GM12892 (cell line): ENCODE measurements at regions not wholly inside any gene's neighbourhood (a gene's known extent, or its start where the extent isn't known, plus 50 kb on each side); places are given as distances from the start of the nearest gene placed in this dataset.

Source experiments
- POLR2A ChIP-seq: IDR thresholded peaks from 2 replicates; pipeline ENCODE4 v1.6.1; 2011; ENCODE audit warnings: low read depth, low read length, control low read depth
- POLR2AphosphoS5 ChIP-seq: IDR thresholded peaks from 2 replicates; pipeline ENCODE4 v1.6.1; 2011; ENCODE audit warnings: low read depth, low read length, control low read depth
- TAF1 ChIP-seq: IDR thresholded peaks from 2 replicates; pipeline ENCODE4 v1.6.1; 2011; ENCODE audit warnings: low read depth, mild to moderate bottlenecking, control low read depth, low read length, borderline replicate concordance

GRCh38 chr15:70442211-70442610, 321.1 kb downstream of the UACA start:
- TF ChIP-seq POLR2A (no peak), POLR2AphosphoS5 (no peak), TAF1 (no peak)
